GM20000 (cell line): ENCODE measurements at regions not wholly inside any gene's neighbourhood (a gene's known extent, or its start where the extent isn't known, plus 50 kb on each side); places are given as distances from the start of the nearest gene placed in this dataset.

ENCODE experiments used
- DNase-seq: peaks from one replicate; pipeline ENCODE4 v3.0.0; 2012; ENCODE audit warnings: low spot score
- TF ChIP-seq, protein P1 (sequence below): IDR thresholded peaks from 2 replicates; pipeline ENCODE4 v1.5.1; 2012; ENCODE audit warnings: mild to moderate bottlenecking, control low read depth; ENCODE audit errors: extremely low read depth, missing control alignments

- no peak for DNase-seq
- TF ChIP-seq, protein P1, sequence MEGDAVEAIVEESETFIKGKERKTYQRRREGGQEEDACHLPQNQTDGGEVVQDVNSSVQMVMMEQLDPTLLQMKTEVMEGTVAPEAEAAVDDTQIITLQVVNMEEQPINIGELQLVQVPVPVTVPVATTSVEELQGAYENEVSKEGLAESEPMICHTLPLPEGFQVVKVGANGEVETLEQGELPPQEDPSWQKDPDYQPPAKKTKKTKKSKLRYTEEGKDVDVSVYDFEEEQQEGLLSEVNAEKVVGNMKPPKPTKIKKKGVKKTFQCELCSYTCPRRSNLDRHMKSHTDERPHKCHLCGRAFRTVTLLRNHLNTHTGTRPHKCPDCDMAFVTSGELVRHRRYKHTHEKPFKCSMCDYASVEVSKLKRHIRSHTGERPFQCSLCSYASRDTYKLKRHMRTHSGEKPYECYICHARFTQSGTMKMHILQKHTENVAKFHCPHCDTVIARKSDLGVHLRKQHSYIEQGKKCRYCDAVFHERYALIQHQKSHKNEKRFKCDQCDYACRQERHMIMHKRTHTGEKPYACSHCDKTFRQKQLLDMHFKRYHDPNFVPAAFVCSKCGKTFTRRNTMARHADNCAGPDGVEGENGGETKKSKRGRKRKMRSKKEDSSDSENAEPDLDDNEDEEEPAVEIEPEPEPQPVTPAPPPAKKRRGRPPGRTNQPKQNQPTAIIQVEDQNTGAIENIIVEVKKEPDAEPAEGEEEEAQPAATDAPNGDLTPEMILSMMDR, result no peak
Measured at GRCh38 chr5:158421319-158421718, 562.4 kb upstream of the CLINT1 start.

DNA sequence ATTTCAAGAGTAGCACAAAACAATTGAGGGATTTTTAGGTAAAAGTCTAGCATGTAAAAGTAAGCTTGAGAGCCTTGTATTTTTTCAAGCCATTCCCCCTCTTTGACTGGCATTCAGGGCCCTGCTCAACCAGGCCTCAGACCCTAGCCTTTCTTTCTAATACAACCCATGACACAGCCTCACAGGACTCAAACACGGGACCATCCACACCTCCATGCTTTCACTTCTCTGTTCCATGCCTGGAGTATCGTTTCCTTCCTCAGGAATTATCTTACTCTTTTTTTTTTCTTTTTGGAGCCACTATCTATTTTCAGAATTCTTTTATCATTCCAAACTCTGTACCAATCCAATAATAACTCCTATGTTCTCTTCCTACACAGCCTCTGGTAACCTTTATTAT, 560.2 kb upstream of the CLINT1 start:
- TF ChIP-seq, protein P1, result no peak
- no peak for DNase-seq

GRCh38 chr5:158414780-158415179, 555.8 kb upstream of the CLINT1 start:
- no peak for DNase-seq
- TF ChIP-seq, protein P1, result no peak

GRCh38 chr5:158414333-158414762, 555.4 kb upstream of the CLINT1 start:
- TF ChIP-seq, protein P1, result no peak
- DNase-seq, result no peak

DNA sequence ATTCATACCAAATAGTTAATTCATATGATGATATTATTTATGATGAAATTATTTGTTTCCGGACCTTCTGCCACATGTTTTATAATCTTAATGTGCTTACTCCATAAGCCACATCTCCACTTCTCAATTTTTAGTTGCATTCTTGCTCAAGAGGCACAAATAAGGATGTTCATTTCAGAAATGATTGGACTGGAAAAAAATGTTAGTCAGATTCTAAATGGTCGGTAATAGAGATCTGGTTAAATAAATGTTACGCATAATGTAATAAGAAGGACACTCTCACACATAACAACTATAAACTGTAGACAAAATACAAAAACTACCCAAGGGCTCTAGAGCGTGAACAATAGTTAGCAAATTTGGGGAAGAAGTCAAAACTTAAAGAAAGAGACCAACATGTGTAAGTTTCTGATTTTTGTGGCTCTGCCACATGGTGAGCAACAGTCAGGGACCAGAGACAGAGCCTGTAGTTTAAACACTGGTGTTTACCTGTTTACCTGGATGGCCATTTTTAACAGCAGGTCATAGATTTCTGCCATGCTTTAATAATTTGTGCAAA, 554.3 kb upstream of the CLINT1 start:
- no peak for DNase-seq
- TF ChIP-seq, protein P1, result no peak

DNA sequence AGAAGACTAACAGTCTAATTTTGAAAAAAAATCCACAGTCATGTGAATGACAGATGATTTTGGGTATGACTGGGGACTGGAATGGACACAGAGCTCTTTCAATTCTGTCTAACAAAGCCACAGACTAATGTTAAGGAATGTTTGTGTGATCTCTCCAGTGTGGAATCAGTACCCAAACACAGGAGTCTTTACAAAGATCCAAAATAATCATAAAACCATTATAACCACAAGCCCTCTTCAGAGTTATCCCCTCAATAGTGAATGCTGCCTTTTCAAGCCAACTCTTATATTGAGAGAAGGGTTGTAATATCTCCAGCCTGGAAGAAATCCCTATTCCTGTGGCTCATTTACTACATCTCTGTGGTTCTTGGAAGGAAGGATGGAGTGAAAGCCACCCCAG, 552.0 kb upstream of the CLINT1 start:
- TF ChIP-seq, protein P1, result no peak
- no peak for DNase-seq

DNA sequence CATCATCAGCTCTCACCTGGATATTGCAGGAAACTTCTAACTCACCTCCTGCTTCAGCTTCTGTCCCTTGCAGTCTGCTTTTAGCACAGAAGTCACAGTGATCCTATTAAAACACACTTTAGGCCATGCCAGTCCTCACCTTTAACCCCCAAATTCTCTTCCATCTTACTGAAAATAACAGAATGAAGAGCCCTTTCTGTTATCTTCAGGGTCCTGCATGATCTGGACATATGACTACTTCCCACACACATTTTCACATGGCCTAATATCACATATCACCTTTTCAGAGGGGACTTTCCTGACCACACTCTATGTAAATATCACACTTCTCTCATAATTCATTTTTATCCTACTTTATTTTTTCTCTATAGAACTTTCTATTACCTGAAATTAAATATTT, 550.6 kb upstream of the CLINT1 start:
- peak; percentile 42 for DNase-seq
- TF ChIP-seq, protein P1, result no peak
